ENCODE measurements at regions not wholly inside any gene's neighbourhood (a gene's known extent, or its start where the extent isn't known, plus 50 kb on each side); places are given as distances from the start of the nearest gene placed in this dataset.

- TF ChIP-seq CTCF (IDR thresholded peaks at IDR 0.05; ENCODE audit: poor library complexity), result no peak
- TF ChIP-seq EZH2phosphoT487 (IDR thresholded peaks at IDR 0.05; ENCODE audit: low read depth, severe bottlenecking, unreplicated experiment), result no peak
Observed at GRCh38 chr17:71335212-71335611, 785.6 kb upstream of the SOX9 start.

Measured in hepatocyte (in vitro differentiated cells).